HG03457 (cell line): ENCODE measurements at regions not wholly inside any gene's neighbourhood (a gene's known extent, or its start where the extent isn't known, plus 50 kb on each side); places are given as distances from the start of the nearest gene placed in this dataset.

ENCODE experiments used
- ATAC-seq: cut with Tn5 transposase; IDR thresholded peaks from one replicate; pipeline ENCODE4 v1.9.1; 2021; ENCODE audit warnings: moderate number of reproducible peaks; ENCODE audit not compliant: unreplicated experiment

GRCh38 chrX:39516427-39516841, 581.3 kb downstream of the BCOR start:
- ATAC-seq: no peak

- no peak for ATAC-seq
Observed at GRCh38 chrX:39518476-39519029, 579.2 kb downstream of the BCOR start.

GRCh38 chrX:39519030-39519488, 578.7 kb downstream of the BCOR start:
- no peak for ATAC-seq

GRCh38 chrX:39519566-39520301, 578.0 kb downstream of the BCOR start:
- ATAC-seq: no peak

- no peak for ATAC-seq
Observed at GRCh38 chrX:39525758-39526157, 572.0 kb downstream of the BCOR start.

- ATAC-seq: no peak
Observed at GRCh38 chrX:39527025-39527424, 570.7 kb downstream of the BCOR start.

- no peak for ATAC-seq
Observed at GRCh38 chrX:39528161-39528916, 569.4 kb downstream of the BCOR start.

GRCh38 chrX:39532761-39533160, 565.0 kb downstream of the BCOR start:
- ATAC-seq: no peak

GRCh38 chrX:39534949-39535348, 562.8 kb downstream of the BCOR start:
- ATAC-seq: no peak

- no peak for ATAC-seq
Observed at GRCh38 chrX:39536211-39536610, 561.5 kb downstream of the BCOR start.

GRCh38 chrX:39541881-39542280, 555.9 kb downstream of the BCOR start:
- no peak for ATAC-seq

GRCh38 chrX:39542316-39542715, 555.4 kb downstream of the BCOR start:
- ATAC-seq: no peak

- no peak for ATAC-seq
Observed at GRCh38 chrX:39550795-39551361, 546.9 kb downstream of the BCOR start.

- no peak for ATAC-seq
Observed at GRCh38 chrX:39551762-39552161, 546.0 kb downstream of the BCOR start.

GRCh38 chrX:39555431-39555830, 542.3 kb downstream of the BCOR start:
- ATAC-seq: no peak

GRCh38 chrX:39556056-39556455, 541.7 kb downstream of the BCOR start:
- ATAC-seq: no peak

- no peak for ATAC-seq
Observed at GRCh38 chrX:39559229-39559628, 538.5 kb downstream of the BCOR start.

- no peak for ATAC-seq
Observed at GRCh38 chrX:39560271-39560670, 537.5 kb downstream of the BCOR start.

- no peak for ATAC-seq
Observed at GRCh38 chrX:39563178-39563577, 534.6 kb downstream of the BCOR start.

GRCh38 chrX:39564751-39565150, 533.0 kb downstream of the BCOR start:
- ATAC-seq: no peak

GRCh38 chrX:39574178-39574577, 523.6 kb downstream of the BCOR start:
- ATAC-seq: no peak
